ENCODE measurements at regions not wholly inside any gene's neighbourhood (a gene's known extent, or its start where the extent isn't known, plus 50 kb on each side); places are given as distances from the start of the nearest gene placed in this dataset.
"Not testable (repeated sequence)": the region's sequence is repeated elsewhere in the genome, so short reads cannot be mapped to it uniquely, and the experiment has no call there.

GRCh38 chr12:32970465-32971110, 74.0 kb upstream of the PKP2 start:
- TF ChIP-seq, protein P1, sequence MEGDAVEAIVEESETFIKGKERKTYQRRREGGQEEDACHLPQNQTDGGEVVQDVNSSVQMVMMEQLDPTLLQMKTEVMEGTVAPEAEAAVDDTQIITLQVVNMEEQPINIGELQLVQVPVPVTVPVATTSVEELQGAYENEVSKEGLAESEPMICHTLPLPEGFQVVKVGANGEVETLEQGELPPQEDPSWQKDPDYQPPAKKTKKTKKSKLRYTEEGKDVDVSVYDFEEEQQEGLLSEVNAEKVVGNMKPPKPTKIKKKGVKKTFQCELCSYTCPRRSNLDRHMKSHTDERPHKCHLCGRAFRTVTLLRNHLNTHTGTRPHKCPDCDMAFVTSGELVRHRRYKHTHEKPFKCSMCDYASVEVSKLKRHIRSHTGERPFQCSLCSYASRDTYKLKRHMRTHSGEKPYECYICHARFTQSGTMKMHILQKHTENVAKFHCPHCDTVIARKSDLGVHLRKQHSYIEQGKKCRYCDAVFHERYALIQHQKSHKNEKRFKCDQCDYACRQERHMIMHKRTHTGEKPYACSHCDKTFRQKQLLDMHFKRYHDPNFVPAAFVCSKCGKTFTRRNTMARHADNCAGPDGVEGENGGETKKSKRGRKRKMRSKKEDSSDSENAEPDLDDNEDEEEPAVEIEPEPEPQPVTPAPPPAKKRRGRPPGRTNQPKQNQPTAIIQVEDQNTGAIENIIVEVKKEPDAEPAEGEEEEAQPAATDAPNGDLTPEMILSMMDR (IDR thresholded peaks at IDR 0.05; ENCODE audit: control extremely low read depth, extremely low read depth, low read depth, missing control alignments): no peak
- CTCF ChIA-PET: interaction anchor here (1.3 kb wide), 1 partner anchor 23 kb away, joined by 3 read pairs; no protein-coding TSS in a partner anchor
- DNase-seq (ENCODE audit: extremely low spot score): no peak
- POLR2A ChIA-PET: no interaction called here

- no peak for DNase-seq (ENCODE audit: extremely low spot score)
- POLR2A ChIA-PET: no interaction called here
- CTCF ChIA-PET: no interaction called here
- TF ChIP-seq, protein P1 (IDR thresholded peaks at IDR 0.05; ENCODE audit: control extremely low read depth, extremely low read depth, low read depth, missing control alignments): no peak
These were observed 68.5 kb upstream of the PKP2 start for GRCh38 chr12:32964981-32965585.

- CTCF ChIA-PET; POLR2A ChIA-PET; DNase-seq (ENCODE audit: extremely low spot score): not testable (repeated sequence)
These were observed 59.8 kb upstream of the PKP2 start for GRCh38 chr12:32956418-32956817.

- TF ChIP-seq, protein P1 (IDR thresholded peaks at IDR 0.05; ENCODE audit: control extremely low read depth, extremely low read depth, low read depth, missing control alignments): no peak
- CTCF ChIA-PET: no interaction called here
- DNase-seq (ENCODE audit: extremely low spot score): no peak
- POLR2A ChIA-PET: no interaction called here
These were observed 56.1 kb upstream of the PKP2 start for GRCh38 chr12:32952681-32953080.

GRCh38 chr12:32949815-32950214, 53.2 kb upstream of the PKP2 start:
- POLR2A ChIA-PET: no interaction called here
- DNase-seq (ENCODE audit: extremely low spot score): no peak
- CTCF ChIA-PET: interaction anchor here (1.0 kb wide), 1 partner anchor 171 kb away, joined by 3 read pairs; no protein-coding TSS in a partner anchor

DNA sequence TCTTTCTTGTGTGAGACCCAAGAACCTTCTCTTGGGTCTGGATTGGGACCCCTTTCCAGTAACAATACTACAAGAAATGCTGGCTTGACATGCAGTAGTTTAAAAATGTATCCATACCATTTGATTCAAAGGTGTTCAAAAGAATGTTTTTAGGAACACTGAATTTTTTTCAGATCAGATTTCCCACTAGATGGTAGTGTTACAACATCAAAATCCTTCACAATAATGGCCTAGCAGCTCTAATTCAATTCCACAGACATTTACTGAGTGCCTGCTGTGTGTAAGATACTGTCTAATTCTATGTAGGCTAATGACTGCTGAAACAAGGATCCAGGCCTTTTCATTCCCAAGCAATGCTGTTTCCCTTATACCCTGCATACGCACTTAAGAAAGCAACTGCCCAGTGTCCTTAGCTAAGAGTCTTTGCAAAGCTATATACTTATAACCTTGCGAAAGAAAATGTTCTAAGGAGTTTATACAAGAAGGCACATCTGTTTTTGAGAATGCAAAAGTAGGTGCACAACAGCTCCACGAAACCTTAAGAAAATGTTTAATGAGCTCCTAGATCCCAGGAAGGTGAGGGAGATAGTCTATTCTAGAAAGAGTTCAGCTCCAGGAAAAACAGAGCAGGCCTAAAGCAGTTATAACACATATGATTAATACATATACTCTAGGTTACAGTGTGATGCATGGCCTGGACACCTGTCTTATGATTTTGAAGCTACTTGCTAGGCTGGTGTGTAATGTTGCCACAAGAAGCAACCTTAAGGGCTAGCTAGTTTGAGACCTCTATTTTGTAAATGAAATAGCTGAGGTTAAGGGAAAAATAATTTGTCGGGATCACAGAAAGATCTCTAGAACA, 50.9 kb upstream of the PKP2 start:
- POLR2A ChIA-PET: no interaction called here

More at GRCh38 chr12:32949815-32950214, 53.2 kb upstream of the PKP2 start:
- TF ChIP-seq, protein P1 (IDR thresholded peaks at IDR 0.05; ENCODE audit: control extremely low read depth, extremely low read depth, low read depth, missing control alignments): no peak

More for the DNA sequence above, 50.9 kb upstream of the PKP2 start:
- no peak for DNase-seq (ENCODE audit: extremely low spot score)
- TF ChIP-seq, protein P1 (IDR thresholded peaks at IDR 0.05; ENCODE audit: control extremely low read depth, extremely low read depth, low read depth, missing control alignments): no peak
- CTCF ChIA-PET: interaction anchor here (0.6 to 1.6 kb wide), 4 partner anchors 11 to 1075 kb away, joined by 3 to 5 read pairs (median 4); partner anchors contain the start of gene ALG10

All from GM10248 (cell line).